ENCODE measurements at regions not wholly inside any gene's neighbourhood (a gene's known extent, or its start where the extent isn't known, plus 50 kb on each side); places are given as distances from the start of the nearest gene placed in this dataset.

DNA sequence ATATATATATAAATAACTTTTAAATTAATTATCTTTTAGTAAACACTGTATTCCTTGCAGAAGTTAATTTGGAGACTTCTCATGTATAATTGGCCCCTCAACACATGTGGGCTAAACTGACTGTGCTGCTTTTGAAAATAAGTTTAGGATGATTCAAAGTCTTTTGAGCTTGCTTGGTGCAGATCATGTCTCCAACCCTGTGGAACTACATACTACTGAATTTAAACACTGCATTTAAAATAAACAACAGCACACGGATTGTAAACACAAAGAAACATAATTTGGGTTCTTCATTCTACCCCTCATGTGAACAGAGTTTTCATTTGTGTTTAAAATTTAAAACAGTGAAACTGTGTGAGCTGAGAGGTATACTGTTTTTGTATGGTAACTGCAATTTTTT is 167.7 kb downstream of the DDX1 start:
- TF ChIP-seq, protein P1, sequence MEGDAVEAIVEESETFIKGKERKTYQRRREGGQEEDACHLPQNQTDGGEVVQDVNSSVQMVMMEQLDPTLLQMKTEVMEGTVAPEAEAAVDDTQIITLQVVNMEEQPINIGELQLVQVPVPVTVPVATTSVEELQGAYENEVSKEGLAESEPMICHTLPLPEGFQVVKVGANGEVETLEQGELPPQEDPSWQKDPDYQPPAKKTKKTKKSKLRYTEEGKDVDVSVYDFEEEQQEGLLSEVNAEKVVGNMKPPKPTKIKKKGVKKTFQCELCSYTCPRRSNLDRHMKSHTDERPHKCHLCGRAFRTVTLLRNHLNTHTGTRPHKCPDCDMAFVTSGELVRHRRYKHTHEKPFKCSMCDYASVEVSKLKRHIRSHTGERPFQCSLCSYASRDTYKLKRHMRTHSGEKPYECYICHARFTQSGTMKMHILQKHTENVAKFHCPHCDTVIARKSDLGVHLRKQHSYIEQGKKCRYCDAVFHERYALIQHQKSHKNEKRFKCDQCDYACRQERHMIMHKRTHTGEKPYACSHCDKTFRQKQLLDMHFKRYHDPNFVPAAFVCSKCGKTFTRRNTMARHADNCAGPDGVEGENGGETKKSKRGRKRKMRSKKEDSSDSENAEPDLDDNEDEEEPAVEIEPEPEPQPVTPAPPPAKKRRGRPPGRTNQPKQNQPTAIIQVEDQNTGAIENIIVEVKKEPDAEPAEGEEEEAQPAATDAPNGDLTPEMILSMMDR (IDR thresholded peaks at IDR 0.05), result no peak
- TF ChIP-seq POLR2A (IDR thresholded peaks at IDR 0.05), result no peak

Measured in right lobe of liver (tissue), 4 donors.